ENCODE measurements at regions not wholly inside any gene's neighbourhood (a gene's known extent, or its start where the extent isn't known, plus 50 kb on each side); places are given as distances from the start of the nearest gene placed in this dataset.
"Not testable (repeated sequence)": the region's sequence is repeated elsewhere in the genome, so short reads cannot be mapped to it uniquely, and the experiment has no call there.

DNA sequence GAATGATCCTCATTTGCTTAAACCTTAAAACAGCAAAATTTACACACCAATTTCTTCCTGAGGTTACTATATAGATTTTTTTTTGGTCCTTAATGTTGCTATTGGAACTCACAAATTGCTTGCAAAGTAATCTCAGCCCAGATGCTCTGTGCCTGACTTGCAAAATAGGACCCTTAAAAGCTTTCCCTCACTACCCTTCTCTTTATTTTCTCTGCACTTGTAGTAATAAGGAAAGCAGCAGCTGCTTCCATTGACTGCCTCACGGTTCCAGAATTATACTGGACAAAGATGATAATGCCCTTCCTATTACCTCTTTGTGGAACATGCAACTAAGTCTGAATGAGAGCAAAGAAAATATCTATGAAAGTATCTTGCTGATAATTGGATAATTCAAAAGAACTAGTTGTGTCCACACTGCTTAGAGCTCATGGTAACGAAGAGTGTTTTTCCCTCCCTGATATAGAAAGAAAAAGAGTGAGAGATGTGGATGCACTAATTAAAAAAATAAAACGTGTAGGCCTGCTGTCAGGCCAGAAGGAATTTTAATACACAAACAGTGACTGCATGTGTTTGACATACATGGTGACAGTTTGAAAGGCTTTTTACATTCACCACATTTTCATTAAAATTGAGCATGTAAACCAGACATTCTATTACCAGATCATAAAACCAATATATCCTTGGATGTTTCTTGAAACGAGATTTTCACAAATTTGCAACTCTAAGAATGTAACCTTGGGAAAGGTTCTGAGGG lies 783.1 kb downstream of the GBE1 start:
- Mint-ChIP-seq H3K36me3 (ENCODE audit: low read depth) (no peaks in the 10 kb centered on the region), H3K4me3 (no peak overlapping the region), H3K27ac (no peak overlapping the region), H3K4me1 (ENCODE audit: low read depth) (no peaks in the 10 kb centered on the region), H3K27me3 (no peaks in the 10 kb centered on the region), H3K9me3 (peaks cover 21% of the 10 kb centered on the region)
- intact Hi-C loops (cut with micrococcal nuclease) = no loop called here

DNA sequence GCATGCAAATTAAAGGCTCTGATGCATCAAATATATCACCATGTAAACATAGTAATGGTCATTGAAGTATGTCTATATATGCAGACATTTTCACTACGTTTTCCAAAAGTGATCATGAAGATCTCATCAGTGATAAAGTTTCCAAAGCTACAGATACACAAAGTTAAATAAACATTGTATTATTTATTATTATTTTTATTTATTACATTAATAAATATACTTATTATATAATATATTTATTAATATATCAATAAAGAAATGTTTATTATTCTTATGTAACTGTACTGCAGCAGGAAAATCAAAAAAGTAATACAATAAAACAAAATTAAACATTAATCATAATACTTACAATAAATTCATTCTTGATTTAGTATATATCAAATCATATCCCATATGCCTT lies 791.2 kb downstream of the GBE1 start:
- H3K9me3 Mint-ChIP-seq = peaks cover 11% of the 10 kb centered on the region
- H3K4me1 Mint-ChIP-seq (ENCODE audit: low read depth) = no peaks in the 10 kb centered on the region
- no peak overlapping the region for H3K27ac Mint-ChIP-seq
- no peak overlapping the region for H3K4me3 Mint-ChIP-seq
- no peaks in the 10 kb centered on the region for H3K27me3 Mint-ChIP-seq
- no peaks in the 10 kb centered on the region for H3K36me3 Mint-ChIP-seq (ENCODE audit: low read depth)
- intact Hi-C loops (cut with micrococcal nuclease) = no loop called here

- Mint-ChIP-seq H3K36me3 (ENCODE audit: low read depth) (no peaks in the 10 kb centered on the region), H3K9me3 (peaks cover 20% of the 10 kb centered on the region), H3K4me1 (ENCODE audit: low read depth) (no peaks in the 10 kb centered on the region), H3K27me3 (no peaks in the 10 kb centered on the region), H3K27ac (no peak overlapping the region), H3K4me3 (no peak overlapping the region)
- intact Hi-C loops (cut with micrococcal nuclease) = no loop called here
Measured at GRCh38 chr3:80929576-80929975, 831.9 kb downstream of the GBE1 start.

- Mint-ChIP-seq H3K4me3 (no peak overlapping the region), H3K9me3 (no peaks in the 10 kb centered on the region)
Measured at GRCh38 chr3:80914854-80915253, 846.6 kb downstream of the GBE1 start.

GRCh38 chr3:80898211-80898610 lies 863.2 kb downstream of the GBE1 start:
- Mint-ChIP-seq H3K4me1 (ENCODE audit: low read depth) (no peaks in the 10 kb centered on the region), H3K4me3 (no peak overlapping the region), H3K27me3 (no peaks in the 10 kb centered on the region), H3K9me3 (peaks cover 21% of the 10 kb centered on the region), H3K36me3 (ENCODE audit: low read depth) (no peaks in the 10 kb centered on the region), H3K27ac (no peak overlapping the region)
- intact Hi-C loops (cut with micrococcal nuclease) = no loop called here

More at GRCh38 chr3:80914854-80915253, 846.6 kb downstream of the GBE1 start:
- Mint-ChIP-seq H3K4me1 (ENCODE audit: low read depth) (no peaks in the 10 kb centered on the region), H3K27ac (no peak overlapping the region), H3K27me3 (no peaks in the 10 kb centered on the region), H3K36me3 (ENCODE audit: low read depth) (no peaks in the 10 kb centered on the region)
- intact Hi-C loops (cut with micrococcal nuclease) = no loop called here

DNA sequence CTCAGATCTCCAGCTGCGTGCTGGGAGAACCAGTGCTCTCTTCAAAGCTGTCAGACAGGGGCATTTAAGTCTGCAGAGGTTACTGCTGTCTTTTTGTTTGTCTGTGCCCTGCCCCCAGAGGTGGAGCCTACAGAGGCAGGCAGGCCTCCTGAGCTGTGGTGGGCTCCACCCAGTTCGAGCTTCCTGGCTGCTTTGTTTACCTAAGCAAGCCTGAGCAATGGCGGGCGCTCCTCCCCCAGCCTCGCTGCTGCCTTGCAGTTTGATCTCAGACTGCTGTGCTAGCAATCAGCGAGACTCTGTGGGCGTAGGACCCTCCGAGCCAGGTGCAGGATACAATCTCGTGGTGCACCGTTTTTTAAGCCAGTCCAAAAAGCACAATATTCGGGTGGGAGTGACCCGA lies 864.4 kb downstream of the GBE1 start:
- intact Hi-C loops (cut with micrococcal nuclease); H3K4me3 Mint-ChIP-seq; H3K27ac Mint-ChIP-seq; H3K4me1 Mint-ChIP-seq (ENCODE audit: low read depth); H3K27me3 Mint-ChIP-seq; H3K36me3 Mint-ChIP-seq (ENCODE audit: low read depth): not testable (repeated sequence)
- H3K9me3 Mint-ChIP-seq = peaks cover 21% of the 10 kb centered on the region

- Mint-ChIP-seq H3K4me3 (no peak overlapping the region), H3K27ac (no peak overlapping the region), H3K36me3 (ENCODE audit: low read depth) (no peaks in the 10 kb centered on the region), H3K4me1 (ENCODE audit: low read depth) (no peaks in the 10 kb centered on the region), H3K9me3 (peaks cover 19% of the 10 kb centered on the region), H3K27me3 (no peaks in the 10 kb centered on the region)
- intact Hi-C loops (cut with micrococcal nuclease) = no loop called here
Measured at GRCh38 chr3:80890571-80890970, 870.9 kb downstream of the GBE1 start.

DNA sequence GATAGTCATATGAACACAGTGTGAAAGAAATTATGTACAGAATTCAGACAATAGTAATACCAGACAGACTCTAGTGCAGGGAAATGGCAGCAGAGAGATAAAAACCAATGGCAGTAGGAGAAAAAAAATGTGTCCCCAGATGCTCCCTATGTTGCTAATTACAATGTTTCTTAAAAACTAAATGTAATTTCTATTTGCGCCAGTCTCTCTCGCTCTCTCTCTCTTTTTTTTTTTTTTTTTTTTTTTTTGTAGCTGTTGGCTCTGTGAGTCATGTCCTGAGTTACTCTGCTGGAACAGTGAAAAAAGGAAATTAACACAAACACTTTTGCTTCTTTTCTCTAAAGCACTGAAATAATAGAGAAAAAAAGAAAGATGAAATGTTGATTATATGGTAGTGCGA lies 871.9 kb downstream of the GBE1 start:
- intact Hi-C loops (cut with micrococcal nuclease) = no loop called here
- no peak overlapping the region for H3K27ac Mint-ChIP-seq
- no peaks in the 10 kb centered on the region for H3K36me3 Mint-ChIP-seq (ENCODE audit: low read depth)
- H3K4me1 Mint-ChIP-seq (ENCODE audit: low read depth) = no peaks in the 10 kb centered on the region
- peaks cover 19% of the 10 kb centered on the region for H3K9me3 Mint-ChIP-seq
- no peaks in the 10 kb centered on the region for H3K27me3 Mint-ChIP-seq
- H3K4me3 Mint-ChIP-seq = no peak overlapping the region

GRCh38 chr3:80870476-80871041 lies 890.9 kb downstream of the GBE1 start:
- H3K27me3 Mint-ChIP-seq = no peaks in the 10 kb centered on the region
- intact Hi-C loops (cut with micrococcal nuclease) = no loop called here
- no peaks in the 10 kb centered on the region for H3K36me3 Mint-ChIP-seq (ENCODE audit: low read depth)
- H3K4me3 Mint-ChIP-seq = no peak overlapping the region
- no peaks in the 10 kb centered on the region for H3K4me1 Mint-ChIP-seq (ENCODE audit: low read depth)
- H3K27ac Mint-ChIP-seq = no peak overlapping the region
- H3K9me3 Mint-ChIP-seq = peaks cover 40% of the 10 kb centered on the region

- H3K4me1 Mint-ChIP-seq (ENCODE audit: low read depth) = no peaks in the 10 kb centered on the region
- no peak overlapping the region for H3K27ac Mint-ChIP-seq
- H3K36me3 Mint-ChIP-seq (ENCODE audit: low read depth) = no peaks in the 10 kb centered on the region
- H3K4me3 Mint-ChIP-seq = no peak overlapping the region
- no peaks in the 10 kb centered on the region for H3K27me3 Mint-ChIP-seq
- H3K9me3 Mint-ChIP-seq = peaks cover 11% of the 10 kb centered on the region
- intact Hi-C loops (cut with micrococcal nuclease) = no loop called here
Measured at GRCh38 chr3:80855482-80855881, 906.0 kb downstream of the GBE1 start.

DNA sequence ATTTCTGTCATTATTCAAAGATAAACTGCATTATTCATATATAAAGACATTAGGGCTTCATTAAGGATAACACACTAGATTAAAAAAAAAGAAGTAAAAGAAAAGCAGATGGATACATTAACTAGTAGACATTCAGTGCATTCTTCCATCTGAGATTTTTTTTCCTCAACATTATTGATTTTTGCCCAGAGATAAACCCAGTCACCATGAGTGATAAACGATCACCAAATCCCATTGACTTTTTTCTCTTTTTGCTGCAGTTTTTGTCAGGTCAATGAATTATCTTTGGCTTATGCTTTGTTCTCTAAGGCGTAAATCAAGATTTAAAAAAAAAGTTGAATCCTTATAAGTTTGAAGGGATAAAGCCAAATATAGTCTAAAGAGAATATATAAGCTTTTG lies 925.0 kb downstream of the GBE1 start:
- no peak overlapping the region for H3K27ac Mint-ChIP-seq
- no peaks in the 10 kb centered on the region for H3K36me3 Mint-ChIP-seq (ENCODE audit: low read depth)
- no peak overlapping the region for H3K4me3 Mint-ChIP-seq
- no peaks in the 10 kb centered on the region for H3K4me1 Mint-ChIP-seq (ENCODE audit: low read depth)
- intact Hi-C loops (cut with micrococcal nuclease) = no loop called here
- peaks cover 29% of the 10 kb centered on the region for H3K9me3 Mint-ChIP-seq
- H3K27me3 Mint-ChIP-seq = no peaks in the 10 kb centered on the region

DNA sequence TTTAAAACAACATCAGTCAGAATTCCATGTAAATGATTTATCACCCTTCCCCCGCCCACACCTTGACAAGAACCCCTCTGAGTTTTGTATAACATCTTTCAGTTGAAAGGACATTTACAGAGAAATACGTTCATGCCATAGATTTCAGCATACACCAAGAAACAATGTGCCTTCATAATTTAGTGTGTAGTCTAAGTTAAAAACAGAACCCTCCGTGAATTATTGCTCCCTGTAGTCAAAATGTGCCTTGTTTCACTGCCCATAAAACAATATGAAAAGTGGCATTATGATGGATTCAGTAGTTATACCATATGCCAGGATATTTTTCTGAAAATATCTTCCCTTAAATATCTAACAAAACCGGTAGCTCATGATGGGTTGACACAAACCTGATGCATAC lies 953.9 kb downstream of the GBE1 start:
- H3K4me1 Mint-ChIP-seq (ENCODE audit: low read depth) = no peaks in the 10 kb centered on the region
- no peak overlapping the region for H3K27ac Mint-ChIP-seq
- no peaks in the 10 kb centered on the region for H3K36me3 Mint-ChIP-seq (ENCODE audit: low read depth)
- H3K4me3 Mint-ChIP-seq = no peak overlapping the region
- H3K27me3 Mint-ChIP-seq = no peaks in the 10 kb centered on the region
- intact Hi-C loops (cut with micrococcal nuclease) = no loop called here
- H3K9me3 Mint-ChIP-seq = peaks cover 8% of the 10 kb centered on the region

GRCh38 chr3:80806673-80807072 lies 954.8 kb downstream of the GBE1 start:
- Mint-ChIP-seq H3K4me1 (ENCODE audit: low read depth) (no peaks in the 10 kb centered on the region), H3K27ac (no peak overlapping the region), H3K36me3 (ENCODE audit: low read depth) (no peaks in the 10 kb centered on the region), H3K4me3 (no peak overlapping the region), H3K9me3 (peaks cover 8% of the 10 kb centered on the region), H3K27me3 (no peaks in the 10 kb centered on the region)
- intact Hi-C loops (cut with micrococcal nuclease) = no loop called here

DNA sequence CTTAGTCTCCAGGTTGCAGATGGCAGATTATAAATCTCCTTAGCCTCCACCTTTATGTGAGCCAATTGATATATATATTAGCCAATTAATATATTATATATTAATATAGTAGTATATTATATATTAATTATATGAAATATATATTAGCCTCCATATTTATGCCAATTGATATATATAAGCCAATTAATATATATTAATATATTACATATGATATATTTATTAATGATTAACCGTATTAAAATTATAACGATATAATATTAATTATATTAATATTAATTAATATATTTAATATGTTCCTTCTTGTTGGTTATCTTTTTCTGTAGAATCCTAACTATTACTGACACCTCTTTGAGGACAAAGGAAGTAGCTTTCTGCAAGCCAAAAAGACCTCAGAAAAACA lies 972.5 kb downstream of the GBE1 start:
- Mint-ChIP-seq H3K9me3 (no peaks in the 10 kb centered on the region), H3K27me3 (no peaks in the 10 kb centered on the region), H3K36me3 (ENCODE audit: low read depth) (no peaks in the 10 kb centered on the region), H3K4me3 (no peak overlapping the region), H3K27ac (no peak overlapping the region), H3K4me1 (ENCODE audit: low read depth) (no peaks in the 10 kb centered on the region)
- intact Hi-C loops (cut with micrococcal nuclease) = no loop called here

- no peak overlapping the region for H3K4me3 Mint-ChIP-seq
- no peaks in the 10 kb centered on the region for H3K36me3 Mint-ChIP-seq (ENCODE audit: low read depth)
- intact Hi-C loops (cut with micrococcal nuclease) = no loop called here
Measured at GRCh38 chr3:80785875-80786274, 975.6 kb downstream of the GBE1 start.

More at GRCh38 chr3:80785875-80786274, 975.6 kb downstream of the GBE1 start:
- no peaks in the 10 kb centered on the region for H3K27me3 Mint-ChIP-seq
- H3K27ac Mint-ChIP-seq = no peak overlapping the region
- H3K9me3 Mint-ChIP-seq = no peaks in the 10 kb centered on the region
- H3K4me1 Mint-ChIP-seq (ENCODE audit: low read depth) = no peaks in the 10 kb centered on the region

Data from dendritic cell treated with granulocyte-macrophage colony-stimulating factor and Interleukin-4, amounts not matched to agents 40 ng/mL and 50 ng/mL, for 4 days (primary cell).